ENCODE measurements at regions not wholly inside any gene's neighbourhood (a gene's known extent, or its start where the extent isn't known, plus 50 kb on each side); places are given as distances from the start of the nearest gene placed in this dataset.
"Not testable (repeated sequence)": the region's sequence is repeated elsewhere in the genome, so short reads cannot be mapped to it uniquely, and the experiment has no call there.

DNA sequence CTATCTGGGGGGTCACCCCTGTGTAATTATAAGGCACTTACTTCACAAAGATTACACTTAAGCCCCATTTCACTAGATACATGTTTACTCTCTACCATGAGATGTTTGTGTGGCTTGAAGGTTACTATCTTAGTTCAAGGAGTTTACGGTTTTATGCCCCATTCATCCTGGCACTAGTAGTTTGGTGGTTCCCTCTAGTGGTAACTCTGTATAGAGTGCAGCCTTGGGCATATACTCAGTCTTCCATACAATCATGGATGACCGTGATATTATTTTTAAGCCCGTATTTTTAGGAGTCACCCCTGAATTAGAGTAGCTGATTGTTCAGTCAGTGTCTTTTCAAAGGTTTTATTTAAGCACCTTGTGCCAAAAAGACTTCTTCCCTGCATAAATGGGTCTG lies 109.9 kb upstream of the FAM47C start:
- intact Hi-C loops (cut with DNase I) = no loop called here
- Histone ChIP-seq H3K27me3 (no peaks in the 10 kb centered on the region), H3K4me1 (replicated peaks in 1 of 2) (no peaks in the 10 kb centered on the region), H3K9me3 (replicated peaks in 1 of 3) (no peaks in the 10 kb centered on the region), H3K4me3 (no peak overlapping the region), H3K36me3 (replicated peaks in 1 of 2) (no peaks in the 10 kb centered on the region), H3K27ac (no peak overlapping the region)
- WGBS, 4 donors = 42 to 62% (median 55%) methylated on average over 2 to 3 of the region's 3 CpGs
- TF ChIP-seq, protein P1, sequence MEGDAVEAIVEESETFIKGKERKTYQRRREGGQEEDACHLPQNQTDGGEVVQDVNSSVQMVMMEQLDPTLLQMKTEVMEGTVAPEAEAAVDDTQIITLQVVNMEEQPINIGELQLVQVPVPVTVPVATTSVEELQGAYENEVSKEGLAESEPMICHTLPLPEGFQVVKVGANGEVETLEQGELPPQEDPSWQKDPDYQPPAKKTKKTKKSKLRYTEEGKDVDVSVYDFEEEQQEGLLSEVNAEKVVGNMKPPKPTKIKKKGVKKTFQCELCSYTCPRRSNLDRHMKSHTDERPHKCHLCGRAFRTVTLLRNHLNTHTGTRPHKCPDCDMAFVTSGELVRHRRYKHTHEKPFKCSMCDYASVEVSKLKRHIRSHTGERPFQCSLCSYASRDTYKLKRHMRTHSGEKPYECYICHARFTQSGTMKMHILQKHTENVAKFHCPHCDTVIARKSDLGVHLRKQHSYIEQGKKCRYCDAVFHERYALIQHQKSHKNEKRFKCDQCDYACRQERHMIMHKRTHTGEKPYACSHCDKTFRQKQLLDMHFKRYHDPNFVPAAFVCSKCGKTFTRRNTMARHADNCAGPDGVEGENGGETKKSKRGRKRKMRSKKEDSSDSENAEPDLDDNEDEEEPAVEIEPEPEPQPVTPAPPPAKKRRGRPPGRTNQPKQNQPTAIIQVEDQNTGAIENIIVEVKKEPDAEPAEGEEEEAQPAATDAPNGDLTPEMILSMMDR (IDR thresholded peaks at IDR 0.05) = peak in 3 of 6 experiments; percentile 10 to 32 (median 19)
- TF ChIP-seq POLR2A (IDR thresholded peaks at IDR 0.05) = no peak
- DNase-seq = no peak

DNA sequence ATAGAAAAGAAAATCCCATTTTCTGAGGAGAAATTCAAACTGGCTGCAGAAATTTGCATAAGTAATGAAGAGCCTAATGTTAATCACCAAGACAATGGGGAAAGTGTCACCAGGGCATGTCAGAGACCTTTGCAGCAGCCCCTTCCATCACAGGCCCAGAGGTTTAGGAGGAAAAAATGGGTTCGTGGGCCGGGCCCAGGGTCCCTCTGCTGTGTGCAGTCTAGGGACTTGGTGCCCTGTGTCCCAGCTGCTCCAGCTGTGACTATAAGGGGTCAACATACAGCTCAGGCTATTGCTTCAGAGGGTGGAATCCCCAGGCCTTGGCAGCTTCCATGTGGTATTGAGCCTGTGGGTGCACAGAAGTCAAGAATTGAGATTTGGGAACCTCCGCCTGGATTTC lies 103.6 kb upstream of the FAM47C start:
- H3K4me1 ChIP-seq (replicated peaks in 1 of 2); DNase-seq; H3K27ac ChIP-seq; H3K27me3 ChIP-seq; H3K9me3 ChIP-seq (replicated peaks in 1 of 3); intact Hi-C loops (cut with DNase I); H3K36me3 ChIP-seq (replicated peaks in 1 of 2); H3K4me3 ChIP-seq: not testable (repeated sequence)
- 82 to 95% (median 90%) methylated on average over 2 to 3 of the region's 3 CpGs for WGBS, 4 donors

DNA sequence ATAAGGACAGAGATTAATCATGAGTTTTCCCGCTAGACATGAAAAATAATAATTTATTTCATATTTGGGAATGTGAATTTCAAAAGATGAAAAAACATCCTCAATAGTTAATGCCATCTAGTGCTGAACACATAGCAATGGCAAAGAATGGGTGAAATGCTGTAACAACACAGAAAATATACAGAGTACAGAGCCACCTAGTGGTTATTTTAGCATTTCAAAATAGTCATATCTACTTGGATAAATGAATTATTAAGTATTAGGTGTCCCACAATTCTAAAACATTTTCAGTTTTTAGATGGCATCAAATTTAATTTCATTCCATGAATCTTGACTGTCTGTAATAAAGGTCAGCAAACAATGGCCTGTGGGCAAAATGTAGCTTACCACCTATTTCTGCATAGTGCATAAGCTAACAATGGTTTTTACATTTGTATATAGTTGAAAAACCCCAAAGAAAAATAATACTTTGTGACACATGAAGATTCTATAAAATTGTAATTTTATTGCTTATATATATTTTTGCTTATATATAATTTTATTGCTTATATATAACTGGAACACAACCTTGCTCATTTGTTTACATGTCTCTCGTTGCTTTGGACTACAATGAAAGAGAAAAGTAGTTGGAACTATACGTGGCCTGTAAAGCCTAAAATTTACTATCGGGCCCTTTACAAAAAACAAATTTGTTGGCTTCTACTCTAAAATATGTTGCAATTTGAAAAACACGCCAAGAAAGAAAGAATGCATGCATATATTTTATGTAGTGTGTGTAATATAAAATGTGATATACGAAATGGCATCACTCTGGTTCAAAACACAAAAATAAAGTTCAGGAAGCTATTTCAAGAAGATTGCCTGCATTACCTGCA lies 99.1 kb upstream of the FAM47C start:
- WGBS, 4 donors = 51 to 55% (median 52%) methylated on average over 6 of the region's 6 CpGs

DNA sequence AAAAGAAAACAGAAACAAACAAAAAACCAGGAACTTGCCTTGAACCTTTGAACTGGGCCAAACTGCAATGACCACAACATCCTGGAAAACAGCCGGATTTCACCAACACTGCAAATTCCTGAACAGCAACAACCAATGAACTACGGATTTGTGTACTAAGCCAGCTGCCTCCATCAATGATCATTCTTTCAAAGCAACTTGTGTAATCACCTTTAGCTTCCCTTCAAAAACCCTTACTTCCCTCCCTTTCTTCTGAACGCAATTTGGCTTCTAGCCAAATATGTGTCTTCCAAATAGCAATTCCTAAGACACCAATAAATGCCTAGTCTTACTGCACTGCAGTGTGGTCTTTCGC lies 98.5 kb upstream of the FAM47C start:
- no peak for DNase-seq
- intact Hi-C loops (cut with DNase I) = no loop called here
- Histone ChIP-seq H3K27me3 (peaks cover 6% of the 10 kb centered on the region), H3K4me1 (replicated peaks in 1 of 2) (no peaks in the 10 kb centered on the region), H3K36me3 (replicated peaks in 1 of 2) (no peaks in the 10 kb centered on the region), H3K4me3 (no peak overlapping the region), H3K9me3 (replicated peaks in 1 of 3) (no peaks in the 10 kb centered on the region), H3K27ac (no peak overlapping the region)
- 28 to 47% (median 38%) methylated on average over 4 of the region's 4 CpGs for WGBS, 4 donors
- TF ChIP-seq POLR2A (IDR thresholded peaks at IDR 0.05) = no peak
- TF ChIP-seq, protein P1 (IDR thresholded peaks at IDR 0.05) = no peak

More for the DNA sequence above, 99.1 kb upstream of the FAM47C start:
- DNase-seq = no peak
- TF ChIP-seq, protein P1 (IDR thresholded peaks at IDR 0.05) = peak; percentile 13 to 64 (median 38)
- TF ChIP-seq POLR2A (IDR thresholded peaks at IDR 0.05) = no peak
- intact Hi-C loops (cut with DNase I) = no loop called here
- Histone ChIP-seq H3K36me3 (replicated peaks in 1 of 2) (no peaks in the 10 kb centered on the region), H3K9me3 (replicated peaks in 1 of 3) (no peaks in the 10 kb centered on the region), H3K27me3 (peaks cover 6% of the 10 kb centered on the region), H3K4me3 (no peak overlapping the region), H3K4me1 (replicated peaks in 1 of 2) (no peaks in the 10 kb centered on the region), H3K27ac (no peak overlapping the region)

DNA sequence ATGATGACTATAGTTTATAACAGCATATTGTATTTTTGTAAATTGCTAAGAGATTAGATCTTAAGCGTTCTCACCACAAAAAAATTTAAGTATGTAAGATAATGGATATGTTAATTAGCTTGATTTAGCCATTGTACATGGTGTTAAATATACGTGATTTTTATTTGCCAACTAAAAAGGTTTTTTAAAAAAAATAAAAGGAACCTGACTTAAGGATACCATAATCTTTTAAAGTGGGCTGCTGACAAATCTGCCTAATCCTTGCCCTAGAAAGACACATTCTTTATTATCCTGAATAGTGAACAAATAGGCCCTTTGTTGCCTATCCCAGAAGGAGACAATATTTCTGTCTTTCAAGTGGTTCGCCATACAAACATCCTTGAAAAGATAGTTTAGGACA lies 94.6 kb upstream of the FAM47C start:
- Histone ChIP-seq H3K27me3 (no peaks in the 10 kb centered on the region), H3K4me1 (replicated peaks in 1 of 2) (no peaks in the 10 kb centered on the region), H3K36me3 (replicated peaks in 1 of 2) (no peaks in the 10 kb centered on the region), H3K27ac (no peak overlapping the region), H3K9me3 (replicated peaks in 1 of 3) (no peaks in the 10 kb centered on the region), H3K4me3 (no peak overlapping the region)
- no peak for DNase-seq
- intact Hi-C loops (cut with DNase I) = no loop called here
- TF ChIP-seq POLR2A (IDR thresholded peaks at IDR 0.05) = no peak
- TF ChIP-seq, protein P1 (IDR thresholded peaks at IDR 0.05) = no peak
- 58 to 81% (median 68%) methylated on average over 3 of the region's 3 CpGs for WGBS, 4 donors

All from adrenal gland (tissue), 9 donors.